HFFc6 (cell line): ENCODE measurements at regions not wholly inside any gene's neighbourhood (a gene's known extent, or its start where the extent isn't known, plus 50 kb on each side); places are given as distances from the start of the nearest gene placed in this dataset.
"Not testable (repeated sequence)": the region's sequence is repeated elsewhere in the genome, so short reads cannot be mapped to it uniquely, and the experiment has no call there.

Experiments used
- DNase-seq: peaks from one replicate; pipeline ENCODE4 v3.0.0-alpha.2; 2018
- H3K27ac Mint-ChIP-seq: 2 replicates; pipeline ENCODE4 v1.8.0; 2020; ENCODE audit warnings: mild to moderate bottlenecking, mixed read lengths
- H3K27me3 Mint-ChIP-seq: 2 replicates; pipeline ENCODE4 v1.8.0; 2021; ENCODE audit warnings: mild to moderate bottlenecking, moderate library complexity, mixed read lengths; ENCODE audit not compliant: insufficient read depth
- H3K36me3 Mint-ChIP-seq: 2 replicates; pipeline ENCODE4 v1.8.0; 2021; ENCODE audit warnings: low read depth, mixed read lengths
- H3K4me1 Mint-ChIP-seq: 2 replicates; pipeline ENCODE4 v1.8.0; 2020; ENCODE audit warnings: low read depth, mixed read lengths
- H3K4me3 Mint-ChIP-seq: 2 replicates; pipeline ENCODE4 v1.8.0; 2020; ENCODE audit warnings: mild to moderate bottlenecking, moderate library complexity, mixed read lengths
- H3K9me3 Mint-ChIP-seq: 2 replicates; pipeline ENCODE4 v1.8.0; 2020; ENCODE audit warnings: mild to moderate bottlenecking, mixed read lengths
- CTCF ChIP-seq: fragments of 200-600 bp; sonication (generic); IDR thresholded peaks from 2 replicates; pipeline ENCODE4 v1.5.0; 2021; ENCODE audit warnings: antibody characterized with exemption, mild to moderate bottlenecking

- not testable (repeated sequence) for H3K4me3 Mint-ChIP-seq, H3K4me1 Mint-ChIP-seq, DNase-seq, H3K27me3 Mint-ChIP-seq, H3K36me3 Mint-ChIP-seq, H3K27ac Mint-ChIP-seq
- H3K9me3 Mint-ChIP-seq: peaks cover 33% of the 10 kb centered on the region
Measured at GRCh38 chr7:56351181-56351580, 235.0 kb upstream of the NUPR2 start.

- H3K27ac Mint-ChIP-seq, H3K27me3 Mint-ChIP-seq, DNase-seq, H3K36me3 Mint-ChIP-seq, H3K4me3 Mint-ChIP-seq, H3K4me1 Mint-ChIP-seq: not testable (repeated sequence)
- peaks cover 26% of the 10 kb centered on the region for H3K9me3 Mint-ChIP-seq
Measured at GRCh38 chr7:56348311-56348710, 232.1 kb upstream of the NUPR2 start.

GRCh38 chr7:56328327-56328726, 212.1 kb upstream of the NUPR2 start:
- DNase-seq, H3K4me1 Mint-ChIP-seq, H3K4me3 Mint-ChIP-seq, H3K27ac Mint-ChIP-seq, H3K36me3 Mint-ChIP-seq, H3K27me3 Mint-ChIP-seq: not testable (repeated sequence)
- peaks cover 24% of the 10 kb centered on the region for H3K9me3 Mint-ChIP-seq

- H3K9me3 Mint-ChIP-seq: peaks cover 52% of the 10 kb centered on the region
- TF ChIP-seq CTCF: no peak
- H3K4me3 Mint-ChIP-seq: no peak overlapping the region
- no peak overlapping the region for H3K27ac Mint-ChIP-seq
- H3K36me3 Mint-ChIP-seq: peaks cover 6% of the 10 kb centered on the region; the same call in 1 of the 2 replicates
- no peak for DNase-seq
- no peaks in the 10 kb centered on the region for H3K4me1 Mint-ChIP-seq
- no peaks in the 10 kb centered on the region; the same call in 1 of the 2 replicates for H3K27me3 Mint-ChIP-seq
Measured at GRCh38 chr7:56290548-56290947, 174.3 kb upstream of the NUPR2 start.

- H3K27ac Mint-ChIP-seq: no peak overlapping the region
Measured at GRCh38 chr7:56287429-56288138, 171.4 kb upstream of the NUPR2 start.

GRCh38 chr7:56256108-56256507, 139.9 kb upstream of the NUPR2 start:
- H3K9me3 Mint-ChIP-seq: peaks cover 52% of the 10 kb centered on the region
- no peak overlapping the region for H3K27ac Mint-ChIP-seq
- no peaks in the 10 kb centered on the region for H3K4me1 Mint-ChIP-seq
- peaks cover 2% of the 10 kb centered on the region; the same call in 1 of the 2 replicates for H3K27me3 Mint-ChIP-seq
- H3K4me3 Mint-ChIP-seq: no peak overlapping the region
- no peaks in the 10 kb centered on the region; the same call in 1 of the 2 replicates for H3K36me3 Mint-ChIP-seq
- no peak for TF ChIP-seq CTCF
- DNase-seq: no peak

More at GRCh38 chr7:56287429-56288138, 171.4 kb upstream of the NUPR2 start:
- H3K36me3 Mint-ChIP-seq: no peaks in the 10 kb centered on the region; the same call in none of the 2 replicates
- H3K27me3 Mint-ChIP-seq: no peaks in the 10 kb centered on the region; the same call in 1 of the 2 replicates
- H3K4me1 Mint-ChIP-seq: no peaks in the 10 kb centered on the region
- TF ChIP-seq CTCF: no peak
- no peak overlapping the region for H3K4me3 Mint-ChIP-seq
- no peak for DNase-seq
- peaks cover 57% of the 10 kb centered on the region for H3K9me3 Mint-ChIP-seq

- no peak for TF ChIP-seq CTCF
- Mint-ChIP-seq H3K27ac (no peak overlapping the region), H3K4me1 (no peaks in the 10 kb centered on the region), H3K27me3 (peaks cover 1% of the 10 kb centered on the region), H3K4me3 (no peak overlapping the region), H3K36me3 (no peaks in the 10 kb centered on the region; the same call in 1 of the 2 replicates), H3K9me3 (peaks cover 64% of the 10 kb centered on the region)
- no peak for DNase-seq
Measured at GRCh38 chr7:56250135-56250534, 133.9 kb upstream of the NUPR2 start.
